GM12872 (cell line): ENCODE measurements at regions not wholly inside any gene's neighbourhood (a gene's known extent, or its start where the extent isn't known, plus 50 kb on each side); places are given as distances from the start of the nearest gene placed in this dataset.

Source experiments
- TF ChIP-seq, protein P1 (sequence below): IDR thresholded peaks from 3 replicates; pipeline ENCODE4 v1.5.1; 2011; ENCODE audit warnings: low read depth, mild to moderate bottlenecking, low read length, moderate library complexity; ENCODE audit not compliant: insufficient read depth

DNA sequence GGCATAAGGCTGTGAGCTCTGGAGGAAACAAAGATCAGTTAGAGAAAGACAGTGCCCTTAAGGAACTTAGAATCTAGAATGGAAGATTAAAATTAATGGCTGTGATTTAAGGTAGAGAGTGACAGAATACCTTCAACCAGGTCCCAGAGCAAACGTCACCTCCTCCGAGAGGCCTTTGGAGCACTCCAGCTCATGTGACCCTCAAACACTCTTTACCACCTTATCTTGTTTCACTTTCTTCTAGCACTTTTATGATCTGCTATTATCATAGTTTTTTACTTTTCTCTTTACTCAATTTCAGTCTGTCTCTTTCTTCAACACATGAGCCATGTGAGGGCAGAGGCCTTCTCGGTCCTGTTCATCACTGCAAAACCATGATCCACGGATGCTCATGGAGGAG lies 187.0 kb downstream of the SMIM20 start:
- TF ChIP-seq, protein P1, sequence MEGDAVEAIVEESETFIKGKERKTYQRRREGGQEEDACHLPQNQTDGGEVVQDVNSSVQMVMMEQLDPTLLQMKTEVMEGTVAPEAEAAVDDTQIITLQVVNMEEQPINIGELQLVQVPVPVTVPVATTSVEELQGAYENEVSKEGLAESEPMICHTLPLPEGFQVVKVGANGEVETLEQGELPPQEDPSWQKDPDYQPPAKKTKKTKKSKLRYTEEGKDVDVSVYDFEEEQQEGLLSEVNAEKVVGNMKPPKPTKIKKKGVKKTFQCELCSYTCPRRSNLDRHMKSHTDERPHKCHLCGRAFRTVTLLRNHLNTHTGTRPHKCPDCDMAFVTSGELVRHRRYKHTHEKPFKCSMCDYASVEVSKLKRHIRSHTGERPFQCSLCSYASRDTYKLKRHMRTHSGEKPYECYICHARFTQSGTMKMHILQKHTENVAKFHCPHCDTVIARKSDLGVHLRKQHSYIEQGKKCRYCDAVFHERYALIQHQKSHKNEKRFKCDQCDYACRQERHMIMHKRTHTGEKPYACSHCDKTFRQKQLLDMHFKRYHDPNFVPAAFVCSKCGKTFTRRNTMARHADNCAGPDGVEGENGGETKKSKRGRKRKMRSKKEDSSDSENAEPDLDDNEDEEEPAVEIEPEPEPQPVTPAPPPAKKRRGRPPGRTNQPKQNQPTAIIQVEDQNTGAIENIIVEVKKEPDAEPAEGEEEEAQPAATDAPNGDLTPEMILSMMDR: no peak

DNA sequence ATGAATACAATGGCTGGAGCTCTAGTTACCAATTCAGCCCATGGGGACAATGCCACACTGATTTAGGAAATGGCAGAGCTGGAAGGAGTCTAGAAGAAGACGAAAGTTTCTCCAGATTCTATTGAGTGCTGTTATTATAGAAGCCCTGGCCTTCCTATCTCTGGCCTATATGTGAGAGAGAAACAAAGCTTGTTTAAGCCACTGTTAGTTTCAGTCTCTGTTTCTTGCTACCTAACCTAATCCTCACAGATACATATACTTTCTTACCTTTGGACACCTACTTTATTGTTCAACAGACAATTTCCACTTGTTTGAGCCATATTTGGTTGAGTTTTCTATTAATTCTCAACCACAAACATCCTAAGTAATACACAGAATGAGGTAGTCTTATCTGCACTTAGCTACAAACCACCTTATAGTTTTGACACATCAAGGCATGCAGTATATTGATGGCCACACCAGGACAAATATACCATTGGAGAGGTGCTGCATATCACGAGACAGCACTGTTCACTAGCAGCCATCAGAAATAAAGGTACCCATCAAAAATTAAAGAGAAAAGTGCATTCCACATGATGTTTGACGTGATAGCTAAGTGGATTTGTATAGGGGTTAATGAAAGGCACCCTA lies 190.2 kb downstream of the SMIM20 start:
- TF ChIP-seq, protein P1: no peak

DNA sequence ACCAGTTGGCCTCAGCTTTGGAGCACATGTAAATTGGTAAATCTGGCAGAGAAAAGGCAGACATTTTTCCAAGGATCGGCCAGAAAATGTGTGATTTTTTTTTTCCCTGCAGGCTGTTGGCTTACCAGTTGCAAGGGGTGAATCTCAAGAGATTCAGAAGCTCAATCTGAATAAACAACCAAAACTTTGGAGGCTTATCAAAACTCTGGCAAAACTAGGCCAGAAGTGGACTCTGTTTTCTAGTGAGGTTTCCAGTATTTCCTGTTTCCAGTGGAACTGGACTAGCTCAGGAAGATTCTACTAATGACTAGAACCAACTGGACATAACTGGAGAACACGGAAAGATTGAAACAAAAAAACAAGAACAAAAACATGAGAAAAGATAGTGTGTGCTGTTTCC lies 191.3 kb downstream of the SMIM20 start:
- TF ChIP-seq, protein P1: no peak

DNA sequence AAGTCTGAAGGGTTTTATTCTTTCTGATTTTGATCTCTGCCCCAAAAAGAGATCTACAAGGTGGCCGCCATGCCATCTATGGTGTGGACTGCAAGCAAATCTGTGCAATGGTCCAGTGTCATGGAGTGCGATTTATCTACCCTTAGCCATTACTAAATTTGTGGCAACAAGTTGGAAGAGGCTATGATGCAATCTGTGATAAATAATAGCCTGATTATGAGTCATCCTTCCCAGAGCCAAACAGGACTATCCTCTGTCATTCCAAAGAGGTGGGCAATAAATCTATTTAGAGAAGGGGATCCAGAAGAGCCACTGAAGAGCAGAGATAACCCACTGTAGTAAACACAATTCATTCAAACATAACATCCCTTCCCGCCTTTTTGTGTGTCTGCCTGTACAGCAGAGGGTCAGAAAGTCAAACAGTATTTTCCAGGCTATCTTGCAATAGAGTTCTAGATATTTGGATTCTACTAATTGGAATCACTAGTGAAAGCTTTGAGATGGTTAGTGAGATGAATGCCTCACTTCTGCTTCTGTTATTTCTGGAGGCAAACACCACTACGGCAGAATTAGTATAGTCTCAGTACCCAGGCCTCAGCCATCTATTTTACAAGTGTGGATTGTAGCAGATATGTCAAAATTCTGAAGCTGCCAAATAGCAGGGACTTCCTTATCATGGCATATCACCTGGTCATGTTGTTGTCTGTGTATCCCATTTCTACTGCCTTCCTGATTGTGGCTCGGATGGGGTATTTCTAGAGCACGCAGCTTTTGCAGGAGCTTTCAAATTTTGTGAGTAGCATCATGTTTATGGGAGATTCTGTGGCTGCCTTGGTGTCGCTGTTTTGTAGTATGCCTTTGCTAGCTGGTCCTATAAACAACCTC lies 192.0 kb downstream of the SMIM20 start:
- TF ChIP-seq, protein P1: no peak

DNA sequence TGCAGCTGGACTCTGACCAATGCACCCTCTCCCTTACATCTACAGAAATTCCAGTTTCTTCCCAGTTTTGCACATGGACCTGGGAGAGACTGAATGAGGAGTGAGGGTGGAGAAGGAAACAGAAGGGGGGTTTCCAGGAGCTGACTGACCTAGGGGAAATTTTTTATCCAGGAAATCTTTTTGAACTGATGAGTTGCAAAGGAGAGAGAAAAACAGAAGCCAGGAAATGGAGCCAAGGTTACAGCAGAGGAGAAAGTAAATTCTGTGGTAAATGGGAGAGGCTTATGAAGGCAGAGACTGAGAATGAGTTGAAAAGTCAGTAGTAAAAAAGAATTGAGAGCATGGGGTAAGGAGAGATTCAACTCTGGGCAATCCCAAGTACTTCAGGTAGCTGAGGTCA lies 192.8 kb downstream of the SMIM20 start:
- TF ChIP-seq, protein P1: no peak

DNA sequence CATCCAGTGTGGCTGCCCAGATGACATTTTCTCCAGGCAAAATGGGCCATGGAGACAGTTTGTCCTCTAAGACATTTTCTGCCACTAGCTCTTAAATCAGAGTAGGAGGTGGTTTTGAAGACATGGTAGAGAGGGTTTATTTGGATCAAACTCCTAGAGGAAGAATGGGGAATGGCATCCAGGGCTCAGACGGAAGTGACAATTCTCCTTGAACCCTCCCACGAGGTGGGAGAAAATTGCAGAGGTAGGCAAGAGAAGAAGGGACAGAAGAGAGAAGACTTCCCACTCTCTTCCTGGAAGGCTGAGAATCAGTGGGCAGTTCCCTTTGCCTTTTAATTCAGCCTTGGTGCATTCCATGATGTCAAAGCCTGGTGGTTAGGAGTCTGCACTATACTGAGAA lies 194.0 kb downstream of the SMIM20 start:
- TF ChIP-seq, protein P1: no peak

DNA sequence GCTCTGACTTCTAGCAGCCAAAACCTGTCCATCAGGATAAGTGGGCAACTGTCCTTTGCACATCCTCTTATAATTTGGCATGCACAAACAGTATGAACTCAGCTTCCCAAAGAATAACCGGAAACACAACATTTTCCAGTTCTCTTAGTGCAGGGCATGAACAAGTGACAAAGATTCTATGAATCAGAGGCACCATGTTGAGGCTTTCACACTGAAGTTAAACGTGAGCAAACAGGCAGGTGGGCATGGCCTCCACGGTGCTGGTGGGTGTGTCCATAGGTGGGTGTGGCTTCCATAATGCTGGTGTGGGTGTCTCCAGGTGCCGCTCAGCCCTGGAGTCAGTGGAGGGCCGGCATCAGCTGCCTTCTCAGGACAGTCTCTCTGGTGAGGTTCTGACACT lies 196.5 kb downstream of the SMIM20 start:
- TF ChIP-seq, protein P1: no peak
